Activated naive CD4-positive, alpha-beta T cell treated with Interleukin-2 at 50 U/mL for 16 hours (primary cell): ENCODE measurements at regions not wholly inside any gene's neighbourhood (a gene's known extent, or its start where the extent isn't known, plus 50 kb on each side); places are given as distances from the start of the nearest gene placed in this dataset.

Source experiments
- DNase-seq: peaks from one replicate; pipeline ENCODE4 v3.0.0-alpha.2; 2020

GRCh38 chr5:61802456-61802855, 470.4 kb downstream of the ZSWIM6 start:
- no peak for DNase-seq

- DNase-seq = no peak
These were observed 473.0 kb downstream of the ZSWIM6 start for GRCh38 chr5:61805101-61805500.

GRCh38 chr5:61806491-61807020, 474.5 kb downstream of the ZSWIM6 start:
- no peak for DNase-seq

- DNase-seq = no peak
These were observed 476.0 kb downstream of the ZSWIM6 start for GRCh38 chr5:61808091-61808490.

GRCh38 chr5:61808909-61809308, 476.9 kb downstream of the ZSWIM6 start:
- DNase-seq = no peak

- no peak for DNase-seq
These were observed 477.6 kb downstream of the ZSWIM6 start for GRCh38 chr5:61809651-61810050.

- DNase-seq = no peak
These were observed 479.0 kb downstream of the ZSWIM6 start for GRCh38 chr5:61811052-61811451.

- no peak for DNase-seq
These were observed 481.3 kb downstream of the ZSWIM6 start for GRCh38 chr5:61813361-61813760.

GRCh38 chr5:61815339-61815738, 483.3 kb downstream of the ZSWIM6 start:
- DNase-seq = no peak

- DNase-seq = no peak
These were observed 484.1 kb downstream of the ZSWIM6 start for GRCh38 chr5:61816146-61816545.

GRCh38 chr5:61816585-61817450, 484.8 kb downstream of the ZSWIM6 start:
- DNase-seq = no peak

GRCh38 chr5:61817472-61818326, 485.6 kb downstream of the ZSWIM6 start:
- DNase-seq = no peak

GRCh38 chr5:61820836-61821235, 485.2 kb upstream of the KIF2A start:
- no peak for DNase-seq

- DNase-seq = no peak
These were observed 484.4 kb upstream of the KIF2A start for GRCh38 chr5:61821561-61821960.

- no peak for DNase-seq
These were observed 483.4 kb upstream of the KIF2A start for GRCh38 chr5:61822584-61822983.

- DNase-seq = no peak
These were observed 482.9 kb upstream of the KIF2A start for GRCh38 chr5:61823065-61823464.

GRCh38 chr5:61823781-61824180, 482.2 kb upstream of the KIF2A start:
- no peak for DNase-seq

- DNase-seq = no peak
These were observed 481.6 kb upstream of the KIF2A start for GRCh38 chr5:61824396-61824795.

- no peak for DNase-seq
These were observed 478.5 kb upstream of the KIF2A start for GRCh38 chr5:61827445-61827975.

GRCh38 chr5:61828856-61829255, 477.1 kb upstream of the KIF2A start:
- no peak for DNase-seq

- DNase-seq = no peak
These were observed 474.3 kb upstream of the KIF2A start for GRCh38 chr5:61831736-61832135.

- DNase-seq = no peak
These were observed 468.2 kb upstream of the KIF2A start for GRCh38 chr5:61837788-61838187.

GRCh38 chr5:61840361-61840760, 465.6 kb upstream of the KIF2A start:
- DNase-seq = no peak
